ENCODE measurements at regions not wholly inside any gene's neighbourhood (a gene's known extent, or its start where the extent isn't known, plus 50 kb on each side); places are given as distances from the start of the nearest gene placed in this dataset.

- no peak for TF ChIP-seq REST (IDR thresholded peaks at IDR 0.05; ENCODE audit: unreplicated experiment)
Observed at GRCh38 chr5:33210978-33211377, 229.8 kb upstream of the TARS1 start (continued).

- peaks cover 4% of the 10 kb centered on the region; the same call in 1 of the 2 replicates for H3K9me2 ChIP-seq (ENCODE audit: insufficient read depth)
- Mint-ChIP-seq H3K36me3 (ENCODE audit: low read depth) (no peaks in the 10 kb centered on the region), H3K4me1 (no peaks in the 10 kb centered on the region), H3K4me3 (no peak overlapping the region), H3K27ac (no peak overlapping the region), H3K9me3 (peaks cover 3% of the 10 kb centered on the region; the same call in 1 of the 3 replicates), H3K27me3 (ENCODE audit: insufficient read depth, low read depth, poor library complexity) (peaks cover 1% of the 10 kb centered on the region)
- no peak for DNase-seq (ENCODE audit: low spot score)
- H3K4me1 ChIP-seq (ENCODE audit: insufficient read depth) = no peaks in the 10 kb centered on the region
- H3K4me2 ChIP-seq = no peak overlapping the region
- H2AFZ ChIP-seq = peak overlapping the region; percentile 32; the same call in 1 of the 2 replicates
- no peak overlapping the region for H3K4me3 ChIP-seq
- no peak for ATAC-seq
- no peaks in the 10 kb centered on the region for H3K79me2 ChIP-seq (replicated peaks; ENCODE audit: insufficient read depth)
- H3K36me3 ChIP-seq (ENCODE audit: insufficient read depth) = no peaks in the 10 kb centered on the region
- H3K27ac ChIP-seq (ENCODE audit: low read depth) = no peak overlapping the region
- no peaks in the 10 kb centered on the region for H4K20me1 ChIP-seq (replicated peaks; ENCODE audit: insufficient read depth)
- H3F3A ChIP-seq (replicated peaks; ENCODE audit: low read depth) = no peaks in the 10 kb centered on the region
- no peaks in the 10 kb centered on the region for H3K27me3 ChIP-seq (ENCODE audit: insufficient read depth)
- TF ChIP-seq NANOG (IDR thresholded peaks at IDR 0.05; ENCODE audit: borderline replicate concordance) (no peak), REST (IDR thresholded peaks at IDR 0.05; ENCODE audit: unreplicated experiment) (no peak), STAT1 (IDR thresholded peaks at IDR 0.05; ENCODE audit: unreplicated experiment) (no peak), ZNF462 (CRISPR knock-in tag; IDR thresholded peaks at IDR 0.05) (no peak), ETS1 (IDR thresholded peaks at IDR 0.05) (no peak), POLR2AphosphoS5 (IDR thresholded peaks at IDR 0.05; ENCODE audit: low read depth) (no peak), CREB1 (CRISPR knock-in tag; IDR thresholded peaks at IDR 0.05; ENCODE audit: low read depth) (no peak), EZH2 (IDR thresholded peaks at IDR 0.05; ENCODE audit: low read depth, unreplicated experiment) (no peak), ZNF331 (CRISPR knock-in tag; IDR thresholded peaks at IDR 0.05; ENCODE audit: low read depth) (no peak), ZNF114 (CRISPR knock-in tag; IDR thresholded peaks at IDR 0.05) (no peak)
Observed at GRCh38 chr5:33212439-33212838, 228.3 kb upstream of the TARS1 start.

Data from GM23338 (cell line).